ENCODE measurements at regions not wholly inside any gene's neighbourhood (a gene's known extent, or its start where the extent isn't known, plus 50 kb on each side); places are given as distances from the start of the nearest gene placed in this dataset.

- no peak overlapping the region for H3K4me3 ChIP-seq
- DNase-seq (ENCODE audit: low spot score), result no peak
- no peak overlapping the region for H3K27ac ChIP-seq
- no peak for TF ChIP-seq CTCF (IDR thresholded peaks at IDR 0.05)
- no peaks in the 10 kb centered on the region for H3K36me3 ChIP-seq
- no peak for ATAC-seq (ENCODE audit: insufficient number of reproducible peaks, low FRiP score, low read depth)
- H3K4me1 ChIP-seq (ENCODE audit: control insufficient read depth in 1 of 2, low read depth in 2 of 2), result no peaks in the 10 kb centered on the region
- no peaks in the 10 kb centered on the region for H3K9me3 ChIP-seq
- no peaks in the 10 kb centered on the region for H3K27me3 ChIP-seq (replicated peaks; ENCODE audit: insufficient read depth)
These were observed 787.4 kb downstream of the TBC1D22A start for GRCh38 chr22:47549741-47550340.

GRCh38 chr22:47548953-47549740 lies 786.7 kb downstream of the TBC1D22A start:
- ATAC-seq (ENCODE audit: insufficient number of reproducible peaks, low FRiP score, low read depth) (no peak), DNase-seq (ENCODE audit: low spot score) (no peak)
- H3K36me3 ChIP-seq, result no peaks in the 10 kb centered on the region
- no peaks in the 10 kb centered on the region for H3K9me3 ChIP-seq
- H3K27ac ChIP-seq, result no peak overlapping the region
- no peaks in the 10 kb centered on the region for H3K27me3 ChIP-seq (replicated peaks; ENCODE audit: insufficient read depth)
- no peaks in the 10 kb centered on the region for H3K4me1 ChIP-seq (ENCODE audit: control insufficient read depth in 1 of 2, low read depth in 2 of 2)
- no peak for TF ChIP-seq CTCF (IDR thresholded peaks at IDR 0.05)
- H3K4me3 ChIP-seq, result no peak overlapping the region

- ATAC-seq (ENCODE audit: insufficient number of reproducible peaks, low FRiP score, low read depth), result no peak
- Histone ChIP-seq H3K36me3 (no peaks in the 10 kb centered on the region), H3K27me3 (replicated peaks; ENCODE audit: insufficient read depth) (no peaks in the 10 kb centered on the region), H3K4me1 (ENCODE audit: control insufficient read depth in 1 of 2, low read depth in 2 of 2) (no peaks in the 10 kb centered on the region), H3K27ac (no peak overlapping the region), H3K4me3 (no peak overlapping the region), H3K9me3 (no peaks in the 10 kb centered on the region)
- no peak for DNase-seq (ENCODE audit: low spot score)
- no peak for TF ChIP-seq CTCF (IDR thresholded peaks at IDR 0.05)
These were observed 785.6 kb downstream of the TBC1D22A start for GRCh38 chr22:47547881-47548650.

- Histone ChIP-seq H3K9me3 (no peaks in the 10 kb centered on the region), H3K36me3 (no peaks in the 10 kb centered on the region), H3K27ac (no peak overlapping the region), H3K4me1 (ENCODE audit: control insufficient read depth in 1 of 2, low read depth in 2 of 2) (no peaks in the 10 kb centered on the region), H3K27me3 (replicated peaks; ENCODE audit: insufficient read depth) (no peaks in the 10 kb centered on the region), H3K4me3 (no peak overlapping the region)
- ATAC-seq (ENCODE audit: insufficient number of reproducible peaks, low FRiP score, low read depth) (no peak), DNase-seq (ENCODE audit: low spot score) (no peak)
- no peak for TF ChIP-seq CTCF (IDR thresholded peaks at IDR 0.05)
These were observed 784.8 kb downstream of the TBC1D22A start for GRCh38 chr22:47547239-47547661.

GRCh38 chr22:47544696-47545095 lies 782.2 kb downstream of the TBC1D22A start:
- no peak for ATAC-seq (ENCODE audit: insufficient number of reproducible peaks, low FRiP score, low read depth)
- H3K36me3 ChIP-seq, result no peaks in the 10 kb centered on the region

More at GRCh38 chr22:47544696-47545095, 782.2 kb downstream of the TBC1D22A start:
- DNase-seq (ENCODE audit: low spot score), result no peak
- no peaks in the 10 kb centered on the region for H3K4me1 ChIP-seq (ENCODE audit: control insufficient read depth in 1 of 2, low read depth in 2 of 2)
- H3K9me3 ChIP-seq, result no peaks in the 10 kb centered on the region
- no peaks in the 10 kb centered on the region for H3K27me3 ChIP-seq (replicated peaks; ENCODE audit: insufficient read depth)
- TF ChIP-seq CTCF (IDR thresholded peaks at IDR 0.05), result no peak
- no peak overlapping the region for H3K4me3 ChIP-seq
- H3K27ac ChIP-seq, result no peak overlapping the region
